Prostate gland (tissue), 2 donors: ENCODE measurements at regions not wholly inside any gene's neighbourhood (a gene's known extent, or its start where the extent isn't known, plus 50 kb on each side); places are given as distances from the start of the nearest gene placed in this dataset.

Experiments
- DNase-seq: peaks from one replicate; pipeline ENCODE4 v3.0.0-alpha.2; 2019; ENCODE audit warnings: low spot score
- H3K27ac ChIP-seq, 2 donors: fragments of 200-600 bp; sonication (generic); 2 replicates each; pipeline ENCODE4 v1.5.1; 2017 to 2019
- H3K27me3 ChIP-seq: fragments of 200-600 bp; sonication (generic); replicated peaks from 2 replicates; pipeline ENCODE4 v1.5.1; 2019; ENCODE audit not compliant: insufficient read depth
- H3K36me3 ChIP-seq, 2 donors: fragments of 200-600 bp; sonication (generic); 1 replicate in 1 of 2; 2 replicates in 1 of 2; pipeline versions ENCODE4 v1.5.1 to v1.8.1; 2017 to 2019
- H3K4me1 ChIP-seq: fragments of 200-600 bp; sonication (generic); replicated peaks from 2 replicates; pipeline ENCODE4 v1.5.1; 2019
- H3K4me3 ChIP-seq, 2 donors: fragments of 200-600 bp; sonication (generic); 2 replicates each; pipeline ENCODE4 v1.5.1; 2017 to 2019
- H3K9me3 ChIP-seq: fragments of 200-600 bp; sonication (generic); 2 replicates; pipeline ENCODE4 v1.5.1; 2017
- CTCF ChIP-seq, 4 experiments: fragments of 200-600 bp in 2 of 4; fragments of 450-650 bp in 2 of 4; sonication (generic) in 2 of 4; IDR thresholded peaks; 1 replicate in 3 of 4; 2 replicates in 1 of 4; pipeline ENCODE4 v1.5.1; 2016 to 2019; ENCODE audit warnings: antibody characterized with exemption in 4 of 4, mild to moderate bottlenecking in 2 of 4, moderate library complexity in 2 of 4
- POLR2A ChIP-seq: fragments of 450-650 bp; IDR thresholded peaks from one replicate; pipeline ENCODE4 v1.6.1; 2016; ENCODE audit warnings: antibody characterized with exemption, mild to moderate bottlenecking
- POLR2AphosphoS5 ChIP-seq: sonication (generic); formaldehyde crosslinking; IDR thresholded peaks from one replicate; pipeline ENCODE4 v1.6.1; 2017; ENCODE audit warnings: antibody characterized with exemption
- WGBS: methylation state at CpG from one replicate; pipeline ENCODE4 v1.1.5; 2018; 5-methylcytosine and 5-hydroxymethylcytosine counted together
- intact Hi-C: fragments of 100-400 bp; cut with DNase I; formaldehyde crosslinking; loops from one replicate; pipeline ENCODE4 v1.14.2; 2022

- H3K27me3 ChIP-seq, result no peaks in the 10 kb centered on the region
- no peak overlapping the region for H3K4me3 ChIP-seq
- no peaks in the 10 kb centered on the region for H3K9me3 ChIP-seq
- no peaks in the 10 kb centered on the region for H3K4me1 ChIP-seq
- TF ChIP-seq POLR2AphosphoS5 (no peak), CTCF (IDR thresholded peaks at IDR 0.05) (no peak), POLR2A (no peak)
- no peaks in the 10 kb centered on the region for H3K36me3 ChIP-seq
- intact Hi-C loops, result no loop called here
- WGBS, result 47% methylated on average over 5 of the region's 5 CpGs
- no peak overlapping the region for H3K27ac ChIP-seq
- no peak for DNase-seq
Observed at GRCh38 chr14:30337456-30337855, 221.5 kb upstream of the G2E3 start.

GRCh38 chr14:30339311-30339901 is 219.6 kb upstream of the G2E3 start:
- DNase-seq, result no peak
- WGBS, result 82% methylated on average over 6 of the region's 6 CpGs
- H3K9me3 ChIP-seq, result no peaks in the 10 kb centered on the region
- H3K4me3 ChIP-seq, result no peak overlapping the region
- no peak overlapping the region for H3K27ac ChIP-seq
- no peaks in the 10 kb centered on the region for H3K27me3 ChIP-seq
- TF ChIP-seq POLR2AphosphoS5, result no peak
- no peak for TF ChIP-seq CTCF (IDR thresholded peaks at IDR 0.05)
- TF ChIP-seq POLR2A, result no peak
- intact Hi-C loops, result no loop called here
- no peaks in the 10 kb centered on the region for H3K4me1 ChIP-seq
- no peaks in the 10 kb centered on the region for H3K36me3 ChIP-seq

GRCh38 chr14:30340495-30340894 is 218.5 kb upstream of the G2E3 start:
- intact Hi-C loops, result no loop called here
- Histone ChIP-seq H3K27ac (no peak overlapping the region), H3K36me3 (no peaks in the 10 kb centered on the region), H3K4me1 (no peaks in the 10 kb centered on the region), H3K9me3 (no peaks in the 10 kb centered on the region), H3K4me3 (no peak overlapping the region), H3K27me3 (no peaks in the 10 kb centered on the region)
- DNase-seq, result no peak
- WGBS, result 89% methylated on average over 1 of the region's 1 CpG
- TF ChIP-seq POLR2A (no peak), POLR2AphosphoS5 (no peak), CTCF (IDR thresholded peaks at IDR 0.05) (no peak)

- Histone ChIP-seq H3K9me3 (no peaks in the 10 kb centered on the region), H3K4me3 (no peak overlapping the region), H3K27me3 (no peaks in the 10 kb centered on the region), H3K36me3 (no peaks in the 10 kb centered on the region), H3K4me1 (no peaks in the 10 kb centered on the region), H3K27ac (no peak overlapping the region)
- no peak for DNase-seq
- whole genome bisulfite sequencing, result 50% methylated on average over 1 of the region's 1 CpG
- no peak for TF ChIP-seq CTCF (IDR thresholded peaks at IDR 0.05)
- no peak for TF ChIP-seq POLR2A
- no peak for TF ChIP-seq POLR2AphosphoS5
- intact Hi-C loops, result no loop called here
Observed at GRCh38 chr14:30345511-30345910, 213.4 kb upstream of the G2E3 start.

GRCh38 chr14:30348445-30348844 is 210.5 kb upstream of the G2E3 start:
- no peaks in the 10 kb centered on the region for H3K9me3 ChIP-seq
- intact Hi-C loops, result no loop called here
- H3K27ac ChIP-seq, result no peak overlapping the region
- H3K27me3 ChIP-seq, result no peaks in the 10 kb centered on the region
- H3K36me3 ChIP-seq, result no peaks in the 10 kb centered on the region
- DNase-seq, result no peak
- H3K4me3 ChIP-seq, result no peak overlapping the region
- 92% methylated on average over 2 of the region's 2 CpGs for WGBS
- H3K4me1 ChIP-seq, result no peaks in the 10 kb centered on the region
- no peak for TF ChIP-seq POLR2AphosphoS5
- TF ChIP-seq CTCF (IDR thresholded peaks at IDR 0.05), result no peak
- no peak for TF ChIP-seq POLR2A
